CD4-positive, CD25-positive, alpha-beta regulatory T cell (primary cell): ENCODE measurements at regions not wholly inside any gene's neighbourhood (a gene's known extent, or its start where the extent isn't known, plus 50 kb on each side); places are given as distances from the start of the nearest gene placed in this dataset.

ENCODE experiments used
- ATAC-seq, 2 donors: fragments of 150-1000 bp; cut with Tn5 transposase; one replicate each; pipeline ENCODE4 v1.10.0; 2021; ENCODE audit warnings: low read depth in 2 of 2, moderate number of reproducible peaks in 2 of 2, moderate library complexity in 1 of 2
- DNase-seq, 3 donors: peaks; one replicate each; pipeline versions ENCODE4 v3.0.0 to v3.0.0-alpha.2; 2012 to 2022; ENCODE audit warnings: mixed read lengths in 1 of 3
- H3K27ac ChIP-seq: one replicate; pipeline ENCODE4 v1.7.0; 2013; ENCODE audit warnings: mild to moderate bottlenecking, low read length; ENCODE audit not compliant: insufficient read depth, poor library complexity, severe bottlenecking
- H3K27me3 ChIP-seq: one replicate; pipeline ENCODE4 v1.7.0; 2013; ENCODE audit warnings: low read length; ENCODE audit not compliant: control insufficient read depth, insufficient read depth
- H3K36me3 ChIP-seq: one replicate; pipeline ENCODE4 v1.7.0; 2013; ENCODE audit warnings: mild to moderate bottlenecking, low read length, moderate library complexity; ENCODE audit not compliant: control insufficient read depth, insufficient read depth
- H3K4me1 ChIP-seq: 2 replicates; pipeline ENCODE4 v1.7.0; 2013; ENCODE audit warnings: mild to moderate bottlenecking, low read length; ENCODE audit not compliant: insufficient read depth, control insufficient read depth, poor library complexity, severe bottlenecking
- H3K4me3 ChIP-seq: one replicate; pipeline ENCODE4 v1.7.0; 2013; ENCODE audit warnings: low read depth, mild to moderate bottlenecking, low read length, moderate library complexity
- H3K9me3 ChIP-seq, 2 experiments: 1 replicate in 1 of 2; 2 replicates in 1 of 2; pipeline ENCODE4 v1.7.0; 2013; ENCODE audit warnings: low read length in 2 of 2, mild to moderate bottlenecking in 1 of 2, moderate library complexity in 1 of 2; ENCODE audit not compliant: control insufficient read depth in 2 of 2
- H3K27ac Mint-ChIP-seq, 3 donors: one replicate each; pipeline ENCODE4 v1.8.0; 2020 to 2022; ENCODE audit warnings: mild to moderate bottlenecking in 3 of 3, mixed read lengths in 3 of 3, moderate library complexity in 2 of 3
- H3K27me3 Mint-ChIP-seq: one replicate; pipeline ENCODE4 v1.8.0; 2022; ENCODE audit warnings: mild to moderate bottlenecking, mixed read lengths
- H3K36me3 Mint-ChIP-seq: one replicate; pipeline ENCODE4 v1.8.0; 2020; ENCODE audit warnings: mixed read lengths
- H3K4me1 Mint-ChIP-seq, 4 donors: one replicate each; pipeline ENCODE4 v1.8.0; 2020 to 2022; ENCODE audit warnings: mixed read lengths in 4 of 4, mild to moderate bottlenecking in 1 of 4
- H3K4me3 Mint-ChIP-seq, 4 donors: one replicate each; pipeline ENCODE4 v1.8.0; 2020 to 2022; ENCODE audit warnings: mild to moderate bottlenecking in 4 of 4, mixed read lengths in 4 of 4, moderate library complexity in 3 of 4
- H3K9me3 Mint-ChIP-seq, 7 donors: one replicate each; pipeline ENCODE4 v1.8.0; 2020 to 2022; ENCODE audit warnings: mixed read lengths in 7 of 7, mild to moderate bottlenecking in 3 of 7, moderate library complexity in 2 of 7

- H3K27me3 Mint-ChIP-seq: no peaks in the 10 kb centered on the region
- no peaks in the 10 kb centered on the region for H3K4me1 ChIP-seq
- no peaks in the 10 kb centered on the region for H3K36me3 ChIP-seq
- ATAC-seq: no peak
- H3K9me3 ChIP-seq: no peaks in the 10 kb centered on the region
- H3K9me3 Mint-ChIP-seq: peaks cover 0 to 2% (median 0%) of the 10 kb centered on the region in 7 donors
- H3K4me3 ChIP-seq: no peak overlapping the region
- H3K27ac ChIP-seq: no peak overlapping the region
- no peaks in the 10 kb centered on the region for H3K36me3 Mint-ChIP-seq
- H3K4me1 Mint-ChIP-seq: no peaks in the 10 kb centered on the region
- DNase-seq: no peak
- no peak overlapping the region for H3K27ac Mint-ChIP-seq
- H3K4me3 Mint-ChIP-seq: no peak overlapping the region
- H3K27me3 ChIP-seq: no peaks in the 10 kb centered on the region
Measured at GRCh38 chr11:127592371-127592770, 591.8 kb upstream of the KIRREL3 start.

- peaks cover 0 to 2% (median 0%) of the 10 kb centered on the region in 7 donors for H3K9me3 Mint-ChIP-seq
- H3K27me3 Mint-ChIP-seq: no peaks in the 10 kb centered on the region
Measured at GRCh38 chr11:127590314-127590713, 589.7 kb upstream of the KIRREL3 start.

DNA sequence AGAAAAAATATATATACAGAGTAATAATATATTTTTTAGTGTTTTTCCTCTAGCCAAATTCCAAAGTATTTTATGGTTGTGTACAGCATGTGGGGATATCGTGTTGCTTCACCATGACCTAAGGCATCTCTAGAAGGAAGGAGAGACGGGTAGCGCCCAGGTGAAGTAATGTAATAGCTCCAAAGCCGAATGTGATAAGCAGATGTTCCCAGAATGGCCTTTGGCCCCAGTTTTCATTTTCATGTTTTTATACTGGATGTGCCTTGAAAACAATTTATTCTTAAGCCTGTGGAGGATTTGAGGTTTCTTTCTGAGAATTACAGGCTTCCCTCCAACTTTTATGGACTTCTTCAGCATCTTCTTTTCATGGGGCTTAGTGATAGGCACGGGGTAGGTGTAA is 587.9 kb upstream of the KIRREL3 start:
- Mint-ChIP-seq H3K36me3 (no peaks in the 10 kb centered on the region), H3K4me3 (no peak overlapping the region), H3K27ac (no peak overlapping the region), H3K27me3 (no peaks in the 10 kb centered on the region), H3K4me1 (no peaks in the 10 kb centered on the region), H3K9me3 (peaks cover 0 to 2% (median 0%) of the 10 kb centered on the region in 7 donors)
- no peaks in the 10 kb centered on the region for H3K9me3 ChIP-seq
- no peak for ATAC-seq
- no peak for DNase-seq
- no peaks in the 10 kb centered on the region for H3K36me3 ChIP-seq
- no peaks in the 10 kb centered on the region for H3K27me3 ChIP-seq
- H3K27ac ChIP-seq: no peak overlapping the region
- no peaks in the 10 kb centered on the region for H3K4me1 ChIP-seq
- H3K4me3 ChIP-seq: no peak overlapping the region

More at GRCh38 chr11:127590314-127590713, 589.7 kb upstream of the KIRREL3 start:
- H3K4me1 Mint-ChIP-seq: no peaks in the 10 kb centered on the region
- no peaks in the 10 kb centered on the region for H3K4me1 ChIP-seq
- H3K4me3 Mint-ChIP-seq: no peak overlapping the region
- H3K27ac Mint-ChIP-seq: no peak overlapping the region
- no peaks in the 10 kb centered on the region for H3K36me3 Mint-ChIP-seq
- H3K27me3 ChIP-seq: no peaks in the 10 kb centered on the region
- DNase-seq: no peak
- no peaks in the 10 kb centered on the region for H3K36me3 ChIP-seq
- H3K4me3 ChIP-seq: no peak overlapping the region
- H3K9me3 ChIP-seq: no peaks in the 10 kb centered on the region
- no peak for ATAC-seq
- H3K27ac ChIP-seq: no peak overlapping the region

GRCh38 chr11:127587511-127587910 is 586.9 kb upstream of the KIRREL3 start:
- no peak for ATAC-seq
- no peaks in the 10 kb centered on the region for H3K4me1 ChIP-seq
- no peak overlapping the region for H3K4me3 ChIP-seq
- H3K27ac ChIP-seq: no peak overlapping the region
- no peak for DNase-seq
- H3K9me3 ChIP-seq: no peaks in the 10 kb centered on the region
- Mint-ChIP-seq H3K36me3 (no peaks in the 10 kb centered on the region), H3K9me3 (peaks cover 0 to 2% (median 0%) of the 10 kb centered on the region in 7 donors), H3K27ac (no peak overlapping the region), H3K27me3 (no peaks in the 10 kb centered on the region), H3K4me1 (no peaks in the 10 kb centered on the region), H3K4me3 (no peak overlapping the region)
- no peaks in the 10 kb centered on the region for H3K36me3 ChIP-seq
- H3K27me3 ChIP-seq: no peaks in the 10 kb centered on the region

GRCh38 chr11:127576210-127576609 is 575.6 kb upstream of the KIRREL3 start:
- H3K27me3 Mint-ChIP-seq: no peaks in the 10 kb centered on the region
- H3K27ac Mint-ChIP-seq: no peak overlapping the region

DNA sequence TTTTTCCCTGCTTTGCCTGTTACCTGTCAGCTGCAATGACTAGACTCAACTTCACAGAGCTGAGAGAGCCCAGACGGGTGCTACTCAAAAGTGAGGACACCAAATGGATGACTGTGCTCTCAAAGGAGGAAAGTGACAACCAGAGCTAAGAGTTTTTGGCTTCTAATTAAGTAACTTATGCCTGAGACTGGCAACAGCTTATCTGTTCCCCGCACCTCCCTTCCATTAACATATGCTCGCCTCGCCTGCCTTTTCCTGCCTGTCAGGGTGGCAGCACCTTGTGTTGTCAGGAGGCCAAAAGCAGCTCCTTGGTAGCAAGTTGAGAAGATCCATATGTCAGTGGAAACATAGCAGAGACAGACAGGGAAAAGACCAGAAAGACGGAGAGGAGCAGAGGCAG is 573.9 kb upstream of the KIRREL3 start:
- Mint-ChIP-seq H3K27ac (no peak overlapping the region), H3K9me3 (peaks cover 0 to 3% (median 2%) of the 10 kb centered on the region in 7 donors), H3K27me3 (no peaks in the 10 kb centered on the region), H3K4me3 (no peak overlapping the region), H3K36me3 (no peaks in the 10 kb centered on the region), H3K4me1 (no peaks in the 10 kb centered on the region)
- DNase-seq (no peak), ATAC-seq (no peak)
- Histone ChIP-seq H3K4me3 (no peak overlapping the region), H3K9me3 (no peaks in the 10 kb centered on the region), H3K36me3 (no peaks in the 10 kb centered on the region), H3K27ac (no peak overlapping the region), H3K27me3 (no peaks in the 10 kb centered on the region), H3K4me1 (no peaks in the 10 kb centered on the region)

More at GRCh38 chr11:127576210-127576609, 575.6 kb upstream of the KIRREL3 start:
- no peak for DNase-seq
- Histone ChIP-seq H3K27me3 (no peaks in the 10 kb centered on the region), H3K4me3 (no peak overlapping the region), H3K4me1 (no peaks in the 10 kb centered on the region), H3K36me3 (no peaks in the 10 kb centered on the region), H3K9me3 (no peaks in the 10 kb centered on the region), H3K27ac (no peak overlapping the region)
- no peak for ATAC-seq
- Mint-ChIP-seq H3K36me3 (no peaks in the 10 kb centered on the region), H3K4me1 (no peaks in the 10 kb centered on the region), H3K4me3 (no peak overlapping the region), H3K9me3 (peaks cover 0 to 3% (median 0%) of the 10 kb centered on the region in 7 donors)

GRCh38 chr11:127568891-127569290 is 568.3 kb upstream of the KIRREL3 start:
- no peak overlapping the region for H3K4me3 ChIP-seq
- H3K27me3 Mint-ChIP-seq: no peaks in the 10 kb centered on the region

DNA sequence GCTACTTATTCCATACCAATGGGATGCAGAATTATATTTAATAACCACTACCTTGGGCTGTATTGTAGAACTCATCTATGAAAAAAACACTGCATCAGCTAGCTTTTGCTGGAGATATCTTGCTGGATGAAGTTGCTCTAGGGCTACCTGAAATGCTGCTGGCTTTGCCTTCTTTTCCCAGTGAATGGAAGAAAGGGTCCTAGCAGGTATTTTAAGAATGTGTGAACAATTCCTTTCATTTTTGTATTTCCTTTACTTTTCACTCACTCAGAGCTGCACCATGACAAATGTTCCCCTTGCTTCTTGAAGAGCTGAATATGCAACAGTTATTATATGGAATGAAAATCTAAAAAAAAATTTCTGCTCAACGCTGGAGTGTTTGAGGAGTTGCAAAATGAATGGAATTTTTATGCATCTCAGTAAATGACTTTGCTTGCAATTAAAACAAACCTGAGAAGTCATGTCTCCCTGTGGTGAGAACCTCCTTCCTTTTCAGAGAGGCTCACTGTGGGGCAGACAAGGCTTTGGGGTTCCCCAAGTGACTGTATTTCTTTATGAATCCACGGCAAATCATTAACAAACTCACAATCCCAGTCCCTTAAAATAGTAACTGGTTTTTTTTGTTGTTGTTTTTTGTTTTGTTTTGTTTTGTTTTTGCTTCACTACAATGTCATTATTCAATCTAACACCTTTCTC is 566.8 kb upstream of the KIRREL3 start:
- Mint-ChIP-seq H3K9me3 (peaks cover 0 to 3% (median 0%) of the 10 kb centered on the region in 7 donors), H3K27me3 (no peaks in the 10 kb centered on the region), H3K4me1 (no peaks in the 10 kb centered on the region), H3K27ac (no peak overlapping the region), H3K36me3 (no peaks in the 10 kb centered on the region), H3K4me3 (no peak overlapping the region)
- Histone ChIP-seq H3K9me3 (no peaks in the 10 kb centered on the region), H3K27ac (no peak overlapping the region), H3K4me3 (no peak overlapping the region), H3K36me3 (no peaks in the 10 kb centered on the region), H3K27me3 (no peaks in the 10 kb centered on the region), H3K4me1 (no peaks in the 10 kb centered on the region)
- DNase-seq (no peak), ATAC-seq (no peak)

More at GRCh38 chr11:127568891-127569290, 568.3 kb upstream of the KIRREL3 start:
- Mint-ChIP-seq H3K36me3 (no peaks in the 10 kb centered on the region), H3K4me1 (no peaks in the 10 kb centered on the region), H3K4me3 (no peak overlapping the region), H3K9me3 (peaks cover 0 to 3% (median 0%) of the 10 kb centered on the region in 7 donors), H3K27ac (no peak overlapping the region)
- DNase-seq (no peak), ATAC-seq (no peak)
- H3K27ac ChIP-seq: no peak overlapping the region
- H3K27me3 ChIP-seq: no peaks in the 10 kb centered on the region
- no peaks in the 10 kb centered on the region for H3K4me1 ChIP-seq
- no peaks in the 10 kb centered on the region for H3K36me3 ChIP-seq
- H3K9me3 ChIP-seq: no peaks in the 10 kb centered on the region
